ENCODE measurements at regions not wholly inside any gene's neighbourhood (a gene's known extent, or its start where the extent isn't known, plus 50 kb on each side); places are given as distances from the start of the nearest gene placed in this dataset.

DNA sequence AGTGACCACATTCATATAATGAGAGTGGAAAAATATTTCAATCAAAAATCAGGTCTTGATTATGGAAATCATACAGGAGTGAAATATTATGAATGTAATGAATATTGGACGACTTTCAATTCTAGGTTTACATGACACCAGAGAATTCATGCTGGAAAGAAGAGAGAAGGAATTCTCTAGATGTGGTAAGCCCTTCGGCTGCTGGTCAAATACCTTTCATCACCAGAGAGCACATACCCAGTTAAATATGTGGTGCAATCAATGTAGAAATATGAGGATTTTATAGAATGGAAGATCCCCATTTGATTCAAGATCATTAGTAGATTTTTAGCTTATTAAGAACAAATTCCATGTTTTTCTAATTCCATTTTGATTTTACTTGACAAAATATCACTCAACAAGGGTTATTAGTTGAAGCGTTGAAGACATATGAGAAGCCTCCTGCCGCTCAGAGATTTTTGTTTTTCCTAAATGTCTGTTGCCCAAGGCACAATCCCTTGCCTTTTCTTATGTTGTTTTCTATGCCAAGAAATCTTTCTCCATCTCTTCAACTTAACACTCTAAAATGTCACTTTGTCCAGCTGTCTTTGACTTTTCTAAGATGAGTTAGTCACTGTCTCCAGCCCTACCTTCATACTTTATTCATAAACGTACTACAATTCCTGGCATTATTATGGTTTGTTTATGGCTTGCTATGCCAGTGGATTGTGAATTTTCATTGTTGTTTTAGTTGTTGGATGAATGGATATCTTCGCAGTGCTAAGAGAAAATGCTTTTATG is 72.8 kb upstream of the ZDHHC17 start:
- DNase-seq = no peak
- H3K27me3 ChIP-seq = no peaks in the 10 kb centered on the region
- TF ChIP-seq, protein P1, sequence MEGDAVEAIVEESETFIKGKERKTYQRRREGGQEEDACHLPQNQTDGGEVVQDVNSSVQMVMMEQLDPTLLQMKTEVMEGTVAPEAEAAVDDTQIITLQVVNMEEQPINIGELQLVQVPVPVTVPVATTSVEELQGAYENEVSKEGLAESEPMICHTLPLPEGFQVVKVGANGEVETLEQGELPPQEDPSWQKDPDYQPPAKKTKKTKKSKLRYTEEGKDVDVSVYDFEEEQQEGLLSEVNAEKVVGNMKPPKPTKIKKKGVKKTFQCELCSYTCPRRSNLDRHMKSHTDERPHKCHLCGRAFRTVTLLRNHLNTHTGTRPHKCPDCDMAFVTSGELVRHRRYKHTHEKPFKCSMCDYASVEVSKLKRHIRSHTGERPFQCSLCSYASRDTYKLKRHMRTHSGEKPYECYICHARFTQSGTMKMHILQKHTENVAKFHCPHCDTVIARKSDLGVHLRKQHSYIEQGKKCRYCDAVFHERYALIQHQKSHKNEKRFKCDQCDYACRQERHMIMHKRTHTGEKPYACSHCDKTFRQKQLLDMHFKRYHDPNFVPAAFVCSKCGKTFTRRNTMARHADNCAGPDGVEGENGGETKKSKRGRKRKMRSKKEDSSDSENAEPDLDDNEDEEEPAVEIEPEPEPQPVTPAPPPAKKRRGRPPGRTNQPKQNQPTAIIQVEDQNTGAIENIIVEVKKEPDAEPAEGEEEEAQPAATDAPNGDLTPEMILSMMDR (IDR thresholded peaks at IDR 0.05; ENCODE audit: low read depth, low read length) = no peak
- no peaks in the 10 kb centered on the region for H3K4me1 ChIP-seq
- H3K4me3 ChIP-seq (ENCODE audit: low read depth, low read length) = no peak overlapping the region
- H3K36me3 ChIP-seq = no peaks in the 10 kb centered on the region
- no peaks in the 10 kb centered on the region for H3K9me3 ChIP-seq

DNA sequence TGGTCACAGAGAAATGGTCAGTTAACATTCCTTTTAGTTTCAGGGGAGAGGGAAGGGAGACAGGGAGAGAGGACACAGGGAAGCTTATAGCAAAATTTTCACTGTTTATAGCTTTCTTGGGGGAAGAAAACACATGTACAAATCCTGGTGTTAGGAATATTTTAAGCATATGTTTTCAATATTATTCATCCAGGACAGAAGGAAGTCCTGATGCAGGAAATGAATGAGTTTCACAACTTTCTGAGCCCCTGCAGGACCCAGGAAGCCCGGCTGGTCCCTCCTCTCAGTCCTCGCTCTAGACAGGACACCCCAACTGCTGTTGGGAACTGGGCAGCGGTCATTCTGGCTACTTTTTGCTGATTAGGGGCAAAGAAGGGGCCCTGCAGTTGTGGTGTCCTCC is 71.1 kb upstream of the ZDHHC17 start:
- no peak overlapping the region for H3K4me3 ChIP-seq (ENCODE audit: low read depth, low read length)
- no peak for DNase-seq
- H3K4me1 ChIP-seq = no peaks in the 10 kb centered on the region
- H3K27me3 ChIP-seq = no peaks in the 10 kb centered on the region
- TF ChIP-seq, protein P1 (IDR thresholded peaks at IDR 0.05; ENCODE audit: low read depth, low read length) = no peak
- H3K36me3 ChIP-seq = no peaks in the 10 kb centered on the region
- H3K9me3 ChIP-seq = no peaks in the 10 kb centered on the region

DNA sequence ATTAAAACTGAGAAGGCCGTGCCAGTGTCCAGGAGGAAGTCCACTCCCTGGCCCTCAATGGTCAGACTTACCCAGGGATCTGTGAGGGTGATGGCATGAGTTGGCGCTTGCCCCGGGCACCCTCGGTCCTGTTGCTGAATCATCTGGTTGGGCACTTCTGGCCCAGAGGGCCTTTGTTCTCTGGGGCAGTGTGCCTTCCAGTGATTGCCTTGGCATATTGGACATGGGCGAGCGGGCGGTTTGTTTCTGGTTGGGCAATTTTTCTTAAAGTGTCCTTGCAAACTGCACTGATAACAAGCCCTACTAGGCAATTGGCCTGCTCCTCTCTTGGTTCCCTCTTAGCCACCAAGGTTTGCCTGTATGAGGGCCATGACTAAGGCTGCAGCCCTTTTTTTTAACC is 69.5 kb upstream of the ZDHHC17 start:
- no peak for DNase-seq
- Histone ChIP-seq H3K36me3 (no peaks in the 10 kb centered on the region), H3K4me3 (ENCODE audit: low read depth, low read length) (no peak overlapping the region), H3K4me1 (no peaks in the 10 kb centered on the region), H3K9me3 (no peaks in the 10 kb centered on the region), H3K27me3 (peaks cover 3% of the 10 kb centered on the region; the same call in 1 of the 2 replicates)
- TF ChIP-seq, protein P1 (IDR thresholded peaks at IDR 0.05; ENCODE audit: low read depth, low read length) = no peak

DNA sequence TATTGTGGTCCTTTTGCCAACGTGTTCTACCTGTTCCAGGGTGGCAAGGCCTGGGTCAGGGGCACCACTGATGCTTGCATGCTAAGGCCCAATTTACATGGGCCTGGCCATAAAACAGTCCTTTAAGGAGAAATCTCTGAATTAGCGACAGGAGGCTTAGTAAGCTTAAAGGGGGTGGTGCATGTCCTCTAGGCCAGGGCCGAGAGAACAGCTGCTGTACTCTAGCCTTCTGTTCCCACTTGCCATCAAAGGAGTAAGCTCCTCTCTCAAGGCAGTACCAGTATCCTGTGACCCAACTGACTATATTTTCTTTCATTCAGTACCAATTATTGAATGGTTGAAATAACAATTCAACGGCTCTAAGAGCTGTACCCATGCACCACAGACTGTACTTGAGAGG is 67.7 kb upstream of the ZDHHC17 start:
- Histone ChIP-seq H3K27me3 (peaks cover 6% of the 10 kb centered on the region; the same call in 1 of the 2 replicates), H3K4me1 (no peaks in the 10 kb centered on the region), H3K36me3 (no peaks in the 10 kb centered on the region), H3K9me3 (no peaks in the 10 kb centered on the region), H3K4me3 (ENCODE audit: low read depth, low read length) (no peak overlapping the region)
- TF ChIP-seq, protein P1 (IDR thresholded peaks at IDR 0.05; ENCODE audit: low read depth, low read length) = no peak
- no peak for DNase-seq

DNA sequence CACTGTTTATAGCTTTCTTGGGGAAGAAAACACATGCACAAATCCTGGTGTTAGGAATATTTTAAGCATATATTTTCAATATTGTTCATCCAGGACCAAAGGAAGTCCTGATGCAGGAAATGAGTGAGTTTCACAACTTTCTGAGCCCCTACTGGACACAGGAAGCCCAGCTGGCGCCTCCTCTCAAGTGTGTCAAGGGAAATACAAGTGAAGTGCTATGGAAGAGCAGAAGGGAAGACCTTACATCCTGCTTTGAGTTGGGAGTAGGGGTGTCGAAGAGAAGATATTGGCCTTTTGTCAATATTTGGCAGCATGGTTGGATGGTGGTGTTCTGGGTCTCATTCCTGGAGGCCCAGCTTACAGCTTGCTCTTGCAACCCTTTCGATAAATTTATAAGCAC is 66.1 kb upstream of the ZDHHC17 start:
- Histone ChIP-seq H3K4me3 (ENCODE audit: low read depth, low read length) (no peak overlapping the region), H3K36me3 (no peaks in the 10 kb centered on the region), H3K27me3 (peaks cover 13% of the 10 kb centered on the region), H3K4me1 (no peaks in the 10 kb centered on the region), H3K9me3 (no peaks in the 10 kb centered on the region)
- DNase-seq = no peak
- TF ChIP-seq, protein P1 (IDR thresholded peaks at IDR 0.05; ENCODE audit: low read depth, low read length) = no peak

DNA sequence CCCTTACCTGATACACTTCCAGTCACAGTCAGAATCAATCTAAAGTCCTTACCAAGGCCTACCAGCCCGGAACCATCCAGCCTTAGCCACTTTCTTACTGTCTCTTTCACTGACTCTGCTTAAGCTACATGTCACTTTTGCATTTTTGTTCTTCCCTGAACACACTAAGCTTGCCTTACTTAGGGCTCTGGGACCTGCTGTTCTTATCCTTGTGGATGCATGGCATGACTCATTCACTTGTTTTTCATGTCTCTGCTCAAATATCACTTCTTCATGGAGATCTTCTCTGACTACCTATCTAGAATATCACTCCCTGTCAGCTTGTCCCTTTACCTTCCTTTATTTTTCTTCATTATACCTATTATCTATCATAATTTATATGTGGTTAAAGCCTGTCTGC is 65.6 kb upstream of the ZDHHC17 start:
- Histone ChIP-seq H3K27me3 (peaks cover 13% of the 10 kb centered on the region), H3K36me3 (no peaks in the 10 kb centered on the region), H3K4me3 (ENCODE audit: low read depth, low read length) (no peak overlapping the region), H3K4me1 (no peaks in the 10 kb centered on the region), H3K9me3 (no peaks in the 10 kb centered on the region)
- TF ChIP-seq, protein P1 (IDR thresholded peaks at IDR 0.05; ENCODE audit: low read depth, low read length) = no peak
- DNase-seq = no peak
